HFFc6 (cell line): ENCODE measurements at regions not wholly inside any gene's neighbourhood (a gene's known extent, or its start where the extent isn't known, plus 50 kb on each side); places are given as distances from the start of the nearest gene placed in this dataset.
A peak's percentile ranks its signal among the peaks of the same experiment; 100 is the strongest.
"Not testable (repeated sequence)": the region's sequence is repeated elsewhere in the genome, so short reads cannot be mapped to it uniquely, and the experiment has no call there.

ENCODE experiments used
- DNase-seq: peaks from one replicate; pipeline ENCODE4 v3.0.0-alpha.2; 2018
- H3K27ac Mint-ChIP-seq: 2 replicates; pipeline ENCODE4 v1.8.0; 2020; ENCODE audit warnings: mild to moderate bottlenecking, mixed read lengths
- H3K27me3 Mint-ChIP-seq: 2 replicates; pipeline ENCODE4 v1.8.0; 2021; ENCODE audit warnings: mild to moderate bottlenecking, moderate library complexity, mixed read lengths; ENCODE audit not compliant: insufficient read depth
- H3K36me3 Mint-ChIP-seq: 2 replicates; pipeline ENCODE4 v1.8.0; 2021; ENCODE audit warnings: low read depth, mixed read lengths
- H3K4me1 Mint-ChIP-seq: 2 replicates; pipeline ENCODE4 v1.8.0; 2020; ENCODE audit warnings: low read depth, mixed read lengths
- H3K4me3 Mint-ChIP-seq: 2 replicates; pipeline ENCODE4 v1.8.0; 2020; ENCODE audit warnings: mild to moderate bottlenecking, moderate library complexity, mixed read lengths
- H3K9me3 Mint-ChIP-seq: 2 replicates; pipeline ENCODE4 v1.8.0; 2020; ENCODE audit warnings: mild to moderate bottlenecking, mixed read lengths
- CTCF ChIP-seq: fragments of 200-600 bp; sonication (generic); IDR thresholded peaks from 2 replicates; pipeline ENCODE4 v1.5.0; 2021; ENCODE audit warnings: antibody characterized with exemption, mild to moderate bottlenecking

GRCh38 chrX:107296184-107296583, 89.8 kb downstream of the DNAAF6 start:
- H3K36me3 Mint-ChIP-seq, H3K27ac Mint-ChIP-seq, DNase-seq, H3K27me3 Mint-ChIP-seq, H3K4me1 Mint-ChIP-seq, H3K9me3 Mint-ChIP-seq, H3K4me3 Mint-ChIP-seq: not testable (repeated sequence)

- Mint-ChIP-seq H3K36me3 (no peaks in the 10 kb centered on the region), H3K27ac (no peak overlapping the region), H3K9me3 (no peaks in the 10 kb centered on the region), H3K4me3 (no peak overlapping the region), H3K4me1 (no peaks in the 10 kb centered on the region), H3K27me3 (no peaks in the 10 kb centered on the region)
- no peak for DNase-seq
- no peak for TF ChIP-seq CTCF
These were observed 91.9 kb downstream of the DNAAF6 start for GRCh38 chrX:107298276-107298675.

- Mint-ChIP-seq H3K4me1 (no peaks in the 10 kb centered on the region), H3K4me3 (no peak overlapping the region), H3K27ac (no peak overlapping the region), H3K9me3 (no peaks in the 10 kb centered on the region), H3K27me3 (0 out of 2 replicates have a peak, but pooled peaks cover 2% of the 10 kb centered on the region), H3K36me3 (no peaks in the 10 kb centered on the region)
- DNase-seq: no peak
- TF ChIP-seq CTCF: no peak
These were observed 94.8 kb downstream of the DNAAF6 start for GRCh38 chrX:107301253-107301652.

GRCh38 chrX:107304141-107304540, 97.7 kb downstream of the DNAAF6 start:
- no peaks in the 10 kb centered on the region for H3K4me1 Mint-ChIP-seq
- H3K9me3 Mint-ChIP-seq: no peaks in the 10 kb centered on the region
- TF ChIP-seq CTCF: no peak
- no peaks in the 10 kb centered on the region for H3K36me3 Mint-ChIP-seq
- DNase-seq: no peak
- H3K27ac Mint-ChIP-seq: no peak overlapping the region
- no peak overlapping the region for H3K4me3 Mint-ChIP-seq
- 0 out of 2 replicates have a peak, but pooled peaks cover 2% of the 10 kb centered on the region for H3K27me3 Mint-ChIP-seq

GRCh38 chrX:107323786-107324492, 117.5 kb downstream of the DNAAF6 start:
- Mint-ChIP-seq H3K36me3 (no peaks in the 10 kb centered on the region), H3K4me1 (no peaks in the 10 kb centered on the region), H3K9me3 (no peaks in the 10 kb centered on the region), H3K27ac (no peak overlapping the region), H3K4me3 (no peak overlapping the region), H3K27me3 (no peaks in the 10 kb centered on the region)
- TF ChIP-seq CTCF: no peak
- DNase-seq: no peak

- Mint-ChIP-seq H3K27ac (no peak overlapping the region), H3K4me1 (no peaks in the 10 kb centered on the region), H3K4me3 (no peak overlapping the region), H3K27me3 (peaks cover 2% of the 10 kb centered on the region; the same call in 1 of the 2 replicates), H3K36me3 (no peaks in the 10 kb centered on the region), H3K9me3 (no peaks in the 10 kb centered on the region)
- DNase-seq: no peak
- TF ChIP-seq CTCF: peak; percentile 33; the same call in 1 of the 2 replicates
These were observed 118.3 kb downstream of the DNAAF6 start for GRCh38 chrX:107324493-107325310.
